ENCODE measurements at regions not wholly inside any gene's neighbourhood (a gene's known extent, or its start where the extent isn't known, plus 50 kb on each side); places are given as distances from the start of the nearest gene placed in this dataset.

GRCh38 chr13:62643007-62643483 lies 1227.4 kb upstream of the PCDH20 start:
- no peak for TF ChIP-seq CTCF (IDR thresholded peaks at IDR 0.05 in 4 of 5, conservative IDR thresholded peaks at IDR 0.05 in 1 of 5)
- TF ChIP-seq POLR2A (IDR thresholded peaks at IDR 0.05), result no peak

Data from gastrocnemius medialis (tissue), 4 donors.